HG03378 (cell line): ENCODE measurements at regions not wholly inside any gene's neighbourhood (a gene's known extent, or its start where the extent isn't known, plus 50 kb on each side); places are given as distances from the start of the nearest gene placed in this dataset.
A peak's percentile ranks its signal among the peaks of the same experiment; 100 is the strongest.

Experiments used
- ATAC-seq: cut with Tn5 transposase; IDR thresholded peaks from one replicate; pipeline ENCODE4 v1.9.1; 2021; ENCODE audit warnings: mild to moderate bottlenecking, moderate library complexity; ENCODE audit not compliant: unreplicated experiment

DNA sequence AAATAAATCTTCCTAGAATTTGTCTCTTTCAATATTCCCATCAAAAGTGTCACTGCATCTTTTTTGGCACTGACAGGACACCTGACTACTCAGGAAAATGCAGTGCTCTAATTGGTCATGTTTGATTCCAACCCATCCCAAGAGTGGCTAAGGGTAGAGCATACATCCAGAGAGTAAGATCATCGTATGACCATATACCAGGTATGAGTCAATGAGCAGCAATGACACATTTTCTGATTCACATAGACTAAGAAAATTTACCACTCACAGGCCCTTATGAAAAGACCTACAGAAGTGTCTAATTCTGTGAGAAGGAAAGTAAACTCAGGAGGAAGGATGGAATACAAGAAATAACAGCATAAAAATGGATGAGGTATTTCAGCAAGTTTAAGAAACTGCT, 434.2 kb downstream of the ZIC1 start:
- no peak for ATAC-seq

DNA sequence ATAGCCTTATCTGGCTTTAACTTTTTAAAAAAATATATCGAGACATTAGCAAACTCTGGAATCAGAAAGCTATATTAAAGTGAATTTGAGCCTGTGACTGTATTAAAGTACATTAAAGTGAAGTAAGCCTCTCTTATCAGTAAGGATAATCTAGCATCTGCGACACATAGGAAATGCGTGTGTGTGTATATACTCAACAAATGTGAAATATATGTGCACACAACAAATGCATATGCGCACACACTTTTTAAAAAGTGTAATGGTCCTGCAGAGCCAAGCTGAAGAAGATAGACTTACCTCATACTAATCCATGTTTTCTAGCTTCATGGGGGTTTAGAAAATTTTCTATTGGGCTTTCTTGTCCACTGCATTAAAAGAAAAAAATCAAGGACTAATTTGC, 437.1 kb downstream of the ZIC1 start:
- no peak for ATAC-seq

DNA sequence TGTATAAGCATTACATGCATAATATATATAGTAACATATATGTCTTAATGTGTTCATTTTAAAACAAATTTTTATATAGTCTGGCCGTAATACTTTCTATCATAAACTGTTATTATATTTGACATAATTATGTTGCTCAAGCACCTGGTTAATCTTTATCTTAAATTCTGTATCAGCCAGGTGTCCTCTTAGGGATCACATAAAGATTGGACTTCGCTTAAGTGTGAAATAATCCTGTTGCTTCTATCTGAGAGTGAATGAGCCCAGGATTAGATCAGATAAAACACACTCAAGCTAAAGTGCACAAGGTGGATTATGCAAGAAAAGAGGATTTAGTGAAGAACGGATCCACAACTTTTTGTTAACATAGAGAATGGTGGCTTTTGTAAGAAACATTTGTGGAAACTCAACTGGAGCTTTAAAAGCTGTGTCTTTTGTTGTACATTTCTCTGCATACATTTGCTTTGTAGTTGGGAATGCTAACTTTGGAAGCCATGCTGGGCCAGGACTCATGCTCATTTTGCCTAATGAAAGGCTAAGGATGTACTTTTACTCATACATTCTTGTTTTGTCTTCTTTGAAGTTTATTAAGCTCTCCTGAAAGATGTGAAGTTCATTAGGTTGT, 437.8 kb downstream of the ZIC1 start:
- ATAC-seq, result no peak

DNA sequence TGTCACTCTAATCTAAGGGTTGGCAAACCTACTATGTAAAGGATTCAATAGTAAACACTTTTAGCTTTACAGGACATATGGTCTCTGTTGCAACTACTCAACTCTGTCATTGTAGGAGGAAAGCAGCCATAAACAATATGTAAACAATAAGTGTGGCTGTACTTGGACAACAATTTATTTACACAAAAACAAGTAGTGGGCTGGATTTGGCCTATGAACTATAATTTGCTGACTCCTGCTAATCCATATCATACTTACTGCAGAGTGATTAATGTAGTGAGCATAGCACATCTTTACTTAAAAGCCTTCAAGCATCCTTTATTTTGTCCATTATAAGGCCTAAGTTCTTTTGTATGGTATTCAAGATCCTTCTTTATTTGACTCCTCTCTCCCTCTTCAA, 441.9 kb downstream of the ZIC1 start:
- no peak for ATAC-seq

DNA sequence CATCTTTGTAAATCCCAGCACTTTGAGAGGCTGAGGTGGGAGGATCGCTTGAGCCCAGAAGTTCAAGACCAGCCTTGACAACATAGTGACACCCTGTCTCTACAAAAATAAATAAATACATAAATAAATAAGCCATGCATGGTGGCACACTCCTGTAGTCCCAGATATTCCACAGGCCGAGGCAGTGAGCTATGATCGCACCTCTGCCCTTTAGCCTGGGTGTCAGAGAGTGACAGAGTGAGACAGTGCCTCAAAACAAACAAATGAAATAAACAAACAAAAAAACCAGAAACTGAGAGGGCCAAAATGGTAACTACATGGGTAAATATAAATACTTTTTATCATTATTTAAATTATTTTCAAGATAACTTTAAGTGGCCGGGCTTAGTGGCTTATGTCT, 445.4 kb downstream of the ZIC1 start:
- ATAC-seq, result no peak

DNA sequence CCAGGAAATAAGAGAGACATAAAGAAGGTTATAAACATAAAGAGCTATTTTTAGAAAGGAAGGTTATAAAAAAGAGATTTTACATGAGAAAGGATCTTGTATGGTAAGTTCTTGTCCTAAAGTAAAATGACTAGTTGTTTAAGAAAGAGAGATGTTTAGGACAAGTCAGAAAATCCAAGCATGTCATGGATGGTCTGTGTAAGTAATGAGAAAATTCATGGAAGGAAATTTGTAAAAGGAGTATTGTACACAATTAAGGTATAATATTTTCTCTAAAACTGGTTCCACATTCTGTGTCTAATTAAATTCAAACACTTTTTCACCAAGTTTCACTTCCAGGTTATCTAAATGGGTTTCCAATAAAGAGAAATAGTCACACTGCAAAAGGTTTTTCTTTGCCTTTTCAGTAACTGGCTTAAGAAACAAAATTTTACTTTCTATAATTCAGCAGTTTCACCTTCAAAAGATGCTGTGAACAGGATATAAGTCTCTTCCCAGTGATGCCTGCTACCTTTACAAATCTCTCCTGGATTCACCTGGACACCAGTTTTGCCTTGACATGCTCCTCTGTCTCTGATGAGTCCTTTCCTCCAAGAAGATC, 455.7 kb downstream of the ZIC1 start:
- ATAC-seq, result no peak

DNA sequence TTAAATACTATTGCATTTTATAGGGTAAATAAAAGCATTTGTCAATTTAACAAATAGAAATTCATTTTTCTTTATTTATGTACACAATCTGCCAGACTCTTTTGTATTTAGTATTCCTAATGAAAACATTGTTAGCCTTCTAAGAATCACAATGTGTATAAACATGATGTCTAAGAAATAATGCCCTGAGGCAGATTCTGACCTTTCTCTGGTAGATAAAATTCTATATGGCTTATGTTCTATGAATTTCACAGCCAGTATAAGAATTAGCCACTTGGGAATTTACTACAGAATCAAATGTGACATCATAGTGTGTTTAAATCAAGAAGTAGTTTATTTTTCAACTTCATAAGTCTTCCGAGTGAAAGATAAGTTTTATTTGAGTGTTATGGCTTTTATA, 457.4 kb downstream of the ZIC1 start:
- ATAC-seq, result no peak

DNA sequence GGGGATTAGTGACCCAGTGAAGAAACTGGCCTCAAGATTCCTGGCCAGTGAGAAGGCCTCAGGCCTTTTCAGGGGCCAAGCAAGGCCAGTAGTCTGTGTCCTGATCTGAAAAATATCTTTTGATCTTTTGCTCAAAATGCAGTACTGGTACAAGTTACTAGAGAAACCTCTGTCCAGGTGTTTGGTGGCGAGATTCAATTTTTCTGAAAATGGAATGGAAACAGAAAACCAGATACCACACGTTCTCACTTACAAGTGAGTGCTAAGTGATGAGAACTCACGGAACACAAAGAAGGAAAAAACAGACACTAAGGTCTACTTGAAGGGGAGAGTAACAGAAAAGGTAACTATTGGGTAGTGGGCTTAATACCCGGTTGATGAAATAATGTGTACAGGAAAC, 463.4 kb downstream of the ZIC1 start:
- ATAC-seq, result no peak

DNA sequence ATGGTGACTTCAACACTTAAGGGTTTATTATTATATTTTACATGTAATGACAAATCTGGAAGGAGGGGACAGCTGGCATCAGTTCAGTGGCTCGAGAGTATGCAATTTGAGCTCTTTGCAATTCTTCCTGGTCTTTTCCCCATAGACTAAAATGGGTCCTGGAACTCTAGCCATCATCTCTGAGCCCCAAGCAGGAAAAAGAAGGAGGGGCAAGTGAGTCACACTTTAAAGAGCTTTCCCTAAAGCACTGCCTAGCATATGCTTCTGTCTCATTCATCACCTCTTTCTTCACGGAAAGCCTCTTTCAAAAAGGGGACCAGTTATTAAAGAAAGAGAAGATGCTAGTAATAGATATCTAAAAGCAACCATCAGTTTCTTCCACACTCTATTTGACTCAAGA, 466.3 kb downstream of the ZIC1 start:
- no peak for ATAC-seq

DNA sequence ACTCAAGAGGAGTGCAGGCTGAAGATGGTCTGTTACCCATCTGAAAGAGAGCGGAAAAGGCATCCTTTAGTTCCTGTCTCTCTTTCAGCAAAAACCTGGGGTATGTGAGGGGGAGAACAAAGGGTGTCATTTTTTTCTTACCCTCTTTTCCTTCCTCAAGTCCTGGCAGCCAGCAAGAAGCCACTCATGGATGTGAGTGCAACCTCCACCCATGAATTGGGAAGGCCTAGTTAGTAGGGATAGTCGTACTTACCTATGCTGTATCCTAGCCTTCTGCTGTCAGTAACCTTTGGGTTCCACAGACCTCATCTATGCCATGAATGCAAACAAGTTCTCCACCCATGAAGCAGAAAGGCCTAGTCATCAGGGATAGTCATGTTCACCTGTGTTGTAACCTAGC, 472.8 kb downstream of the ZIC1 start:
- ATAC-seq, result no peak

DNA sequence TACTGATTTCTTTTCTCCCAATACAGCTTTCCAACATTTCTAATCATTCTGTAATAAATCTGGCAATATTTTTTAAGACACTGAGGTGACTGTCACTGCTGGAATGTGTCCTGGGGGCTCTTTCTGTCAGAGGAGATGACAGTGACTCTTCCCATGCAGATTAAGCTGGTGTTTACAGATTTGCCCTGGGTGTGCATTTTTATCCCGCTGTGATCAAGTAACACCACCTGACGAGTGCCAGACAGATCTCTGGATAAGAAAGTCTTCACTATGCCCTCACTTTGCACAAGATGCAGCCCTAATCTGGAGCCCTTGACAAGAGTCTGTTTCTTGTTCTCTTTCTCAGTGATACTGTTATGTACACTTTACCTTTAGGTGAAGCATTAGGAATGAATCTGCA, 477.7 kb downstream of the ZIC1 start:
- no peak for ATAC-seq

DNA sequence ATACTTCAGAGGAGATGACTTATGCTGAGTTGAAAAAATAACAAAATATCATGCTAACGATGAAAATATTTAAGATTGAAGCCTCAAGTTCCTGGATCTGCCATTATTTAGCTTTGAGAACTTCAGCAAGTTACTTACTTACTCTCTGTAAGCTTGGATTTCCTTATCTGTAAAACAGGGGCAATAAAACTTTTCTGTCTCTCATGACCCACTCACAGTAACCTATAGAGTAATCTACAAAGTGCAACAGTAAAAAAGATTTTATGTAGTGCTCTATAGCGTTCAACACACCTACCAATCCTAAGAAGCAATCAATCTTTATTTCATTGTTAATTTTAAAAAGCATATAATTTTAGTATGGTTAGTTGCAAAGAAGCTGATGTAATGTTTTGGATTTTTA, 478.6 kb downstream of the ZIC1 start:
- ATAC-seq, result no peak

DNA sequence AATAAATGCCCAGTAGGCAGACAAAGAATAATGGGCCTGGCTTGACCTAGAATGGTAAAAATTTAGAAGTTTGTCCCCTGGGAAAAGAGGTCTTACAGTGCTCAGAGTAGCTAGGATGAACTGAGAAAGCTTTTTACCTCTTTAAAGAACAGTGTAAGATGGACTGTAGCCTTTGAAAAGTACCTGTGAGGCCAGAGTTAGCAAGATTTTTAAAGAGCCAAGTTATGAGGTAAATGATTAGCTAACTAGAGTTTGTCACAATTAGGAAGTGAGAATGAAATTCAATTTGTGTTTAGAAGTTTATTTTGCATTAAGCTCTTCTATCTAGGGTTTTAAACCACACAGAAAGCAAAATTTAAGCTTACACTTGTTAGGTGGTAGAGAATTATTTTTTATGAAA, 480.9 kb downstream of the ZIC1 start:
- peak; percentile 93 for ATAC-seq

DNA sequence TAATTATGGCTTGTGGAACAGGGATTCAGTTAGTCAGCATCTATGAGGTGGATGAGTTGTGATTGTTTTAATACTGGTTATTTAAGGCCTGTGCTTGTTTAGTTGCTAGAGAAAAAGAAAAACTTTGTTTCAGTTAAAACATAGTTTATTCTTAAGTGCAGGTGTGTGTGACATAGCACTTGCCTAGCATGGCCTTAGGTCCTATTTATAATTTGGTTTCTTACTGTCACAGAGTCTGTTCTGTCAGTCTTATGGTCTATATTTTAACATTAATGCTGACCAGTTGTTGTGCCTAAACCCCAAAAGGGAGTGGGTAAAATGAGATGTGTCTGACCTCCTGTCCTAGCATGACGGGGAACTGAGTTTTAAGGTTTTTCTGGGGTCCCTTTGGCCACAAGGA, 486.3 kb downstream of the ZIC1 start:
- ATAC-seq, result no peak

DNA sequence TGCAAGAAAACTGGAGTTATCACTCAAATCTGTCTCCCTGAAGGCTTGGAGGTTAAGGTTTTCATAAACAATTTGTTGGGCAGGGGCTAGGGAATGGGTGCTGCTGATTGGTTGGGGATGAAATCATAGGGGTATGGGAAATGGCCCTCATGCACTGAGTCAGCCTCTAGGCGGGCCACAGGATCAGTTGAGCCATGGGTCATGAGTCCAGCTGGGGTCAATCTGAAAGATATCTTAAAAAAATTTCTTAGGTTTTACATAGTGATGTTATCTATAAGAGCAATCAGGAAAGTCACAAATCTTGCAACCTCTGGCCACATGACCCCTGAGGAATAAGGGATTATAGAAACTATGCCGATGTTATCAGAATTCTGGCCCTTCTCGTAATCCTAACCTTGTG, 491.7 kb downstream of the ZIC1 start:
- no peak for ATAC-seq

DNA sequence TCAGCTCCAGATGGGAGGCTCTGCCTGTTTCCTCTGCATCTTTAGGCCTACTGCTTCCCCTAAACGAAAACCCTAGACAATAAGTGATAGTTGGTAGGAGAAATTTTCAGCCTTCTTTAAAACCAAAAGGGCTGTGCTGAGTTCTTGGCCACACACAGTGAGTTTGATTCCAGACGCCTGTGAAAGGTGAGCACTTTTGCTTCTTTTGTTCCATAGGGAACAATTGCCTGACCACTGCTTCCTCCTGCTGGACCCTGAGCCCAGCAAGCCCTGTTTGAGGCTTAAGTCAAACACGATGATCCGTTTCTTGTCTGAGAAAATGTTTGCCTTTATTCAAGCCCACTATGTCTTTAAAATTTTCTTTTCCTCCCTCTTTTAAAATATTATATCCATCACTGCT, 493.9 kb downstream of the ZIC1 start:
- ATAC-seq, result no peak

DNA sequence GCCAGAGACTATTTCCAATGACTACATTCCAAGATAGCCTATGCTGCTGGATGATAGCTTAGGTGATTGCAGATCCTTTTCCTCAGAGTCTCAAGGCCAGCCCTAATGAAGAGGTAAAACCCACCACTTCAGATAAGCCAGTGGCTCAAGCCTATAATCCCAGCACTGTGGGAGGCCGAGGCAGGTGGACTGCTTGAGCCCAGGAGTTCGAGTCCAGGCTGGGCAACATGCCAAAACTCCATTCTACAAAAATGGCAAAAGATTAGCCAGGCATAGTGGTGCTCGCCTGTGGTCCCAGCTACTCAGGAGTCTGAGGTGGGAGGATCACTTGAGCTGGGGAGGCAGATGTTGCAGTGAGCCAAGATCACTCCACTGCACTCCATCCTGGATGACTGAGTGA, 495.3 kb downstream of the ZIC1 start:
- no peak for ATAC-seq

DNA sequence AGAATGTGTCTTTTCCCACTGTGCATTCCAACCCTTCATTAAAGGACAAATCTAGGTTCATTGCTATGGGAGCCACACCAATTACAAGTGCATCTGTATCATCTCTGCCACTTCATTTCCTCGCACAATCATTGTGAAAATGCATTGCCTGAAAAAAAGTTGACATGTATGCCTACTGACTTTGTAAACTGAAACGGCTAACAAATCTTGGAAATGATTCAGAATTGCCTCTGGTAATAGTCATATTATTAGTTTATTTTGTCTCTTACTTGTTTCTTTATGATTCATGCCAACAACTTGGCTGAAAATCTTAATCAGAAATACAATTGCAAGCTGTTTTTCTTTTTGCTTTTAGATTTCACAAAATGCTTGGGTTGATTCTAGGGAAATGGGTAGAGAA, 497.1 kb downstream of the ZIC1 start:
- ATAC-seq, result no peak

DNA sequence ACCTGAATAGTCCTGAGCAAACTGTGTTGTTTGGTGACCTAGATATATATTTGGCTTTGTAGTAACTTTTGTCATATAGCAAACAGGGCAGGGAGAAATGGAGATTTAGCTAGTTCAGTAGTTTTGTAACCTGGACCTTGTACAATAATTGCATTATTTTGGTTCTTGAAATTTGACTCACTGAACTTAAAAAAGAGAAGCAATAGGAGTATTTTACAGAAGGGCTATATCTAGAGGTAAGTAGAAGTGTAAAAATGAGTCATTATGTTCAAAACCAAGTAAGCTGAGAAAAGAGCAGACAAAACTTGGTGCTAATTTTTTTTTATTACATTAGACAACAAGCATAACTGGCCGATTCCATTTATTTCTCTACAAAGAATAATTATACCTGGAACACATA, 505.4 kb downstream of the ZIC1 start:
- ATAC-seq, result no peak

DNA sequence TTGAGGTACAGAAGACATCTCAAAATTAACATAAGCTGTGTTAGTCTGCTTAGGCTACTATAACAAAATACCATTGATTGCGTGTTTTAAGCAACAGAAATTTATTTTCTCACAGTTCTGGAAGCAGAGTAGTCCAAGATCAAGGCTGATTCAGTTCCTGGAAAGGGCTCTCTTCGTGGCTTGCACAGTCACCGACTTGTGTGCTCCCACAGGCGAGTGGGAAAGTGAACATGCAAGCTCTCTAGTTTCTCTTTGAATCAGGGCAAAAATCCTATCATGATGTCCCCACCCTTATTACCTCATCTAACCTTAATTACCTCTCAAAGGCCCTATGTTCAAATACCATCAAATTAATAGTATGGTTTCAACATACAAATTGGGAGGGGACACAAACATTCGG, 505.9 kb downstream of the ZIC1 start:
- no peak for ATAC-seq

DNA sequence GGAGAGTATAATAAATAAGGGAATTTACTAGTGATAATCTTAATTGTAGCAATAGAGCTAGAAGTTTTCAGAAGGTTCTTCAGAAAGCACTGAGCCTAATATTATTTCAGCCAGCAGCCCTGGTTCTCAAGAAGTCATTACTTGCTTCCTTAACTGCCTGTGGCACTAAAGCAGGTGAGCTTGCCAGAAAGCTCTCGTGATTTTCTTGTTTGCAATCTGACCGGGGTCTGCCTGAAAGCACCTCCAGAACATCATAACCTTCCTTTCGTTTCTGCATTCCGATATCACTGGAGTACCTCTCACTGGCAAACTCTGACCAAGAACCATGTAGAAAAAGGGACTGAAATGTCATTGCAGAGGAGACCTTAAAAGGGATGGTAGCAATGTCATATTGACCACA, 510.3 kb downstream of the ZIC1 start:
- ATAC-seq, result no peak

DNA sequence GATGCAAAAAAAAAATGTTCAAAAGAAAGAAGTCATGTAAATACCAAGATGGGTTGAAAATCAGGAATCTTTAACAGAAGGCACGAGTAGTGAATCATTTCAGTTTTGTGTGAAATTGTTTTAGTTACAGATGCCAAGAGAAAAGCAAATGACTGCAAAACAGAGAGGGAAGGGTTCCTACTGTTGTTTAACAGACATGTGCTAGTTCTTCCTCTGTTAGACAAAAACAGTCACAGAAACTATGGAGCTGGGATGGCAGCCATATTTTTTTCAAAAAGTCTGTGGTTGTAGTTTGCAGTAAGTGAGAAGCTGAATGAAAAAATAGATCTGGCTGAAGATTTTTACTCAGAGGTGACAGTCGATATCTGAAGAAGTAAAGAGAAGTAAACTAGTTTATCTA, 511.9 kb downstream of the ZIC1 start:
- ATAC-seq, result no peak

DNA sequence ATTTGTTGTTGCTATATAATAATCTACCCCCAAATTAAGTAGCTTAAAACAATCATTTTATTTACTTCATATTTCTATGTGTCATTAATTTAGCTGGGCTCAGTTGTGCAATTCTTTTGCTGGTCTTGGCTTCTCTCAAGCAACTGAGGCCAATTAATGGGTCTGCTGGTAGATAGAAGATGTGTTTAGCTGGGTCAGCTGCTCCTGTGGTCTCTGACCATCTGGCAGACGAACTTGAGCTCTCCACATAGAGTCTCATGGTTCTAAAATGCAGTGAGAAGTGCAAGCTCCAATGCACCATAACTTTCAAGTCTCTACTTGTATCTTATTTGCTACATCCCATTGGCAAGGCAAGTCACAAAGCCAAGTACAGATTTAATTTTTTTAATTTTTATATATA, 515.6 kb downstream of the ZIC1 start:
- no peak for ATAC-seq
